MM.1S (cell line): ENCODE measurements at regions not wholly inside any gene's neighbourhood (a gene's known extent, or its start where the extent isn't known, plus 50 kb on each side); places are given as distances from the start of the nearest gene placed in this dataset.

Experiments
- DNase-seq: peaks from one replicate; pipeline ENCODE4 v3.0.0-alpha.2; 2015
- H2AFZ ChIP-seq: fragments of 300-600 bp; sonication (generic); 2 replicates; pipeline ENCODE4 v1.6.0; 2016; ENCODE audit warnings: antibody characterized with exemption, low read length
- H3F3A ChIP-seq: fragments of 300-600 bp; sonication (generic); 2 replicates; pipeline ENCODE4 v1.6.1; 2016; ENCODE audit warnings: mild to moderate bottlenecking, antibody characterized with exemption, low read length, moderate library complexity, mixed read lengths; ENCODE audit not compliant: insufficient read depth
- H3K27ac ChIP-seq: fragments of 300-600 bp; sonication (generic); 2 replicates; pipeline ENCODE4 v1.5.1; 2016; ENCODE audit warnings: mild to moderate bottlenecking, low read length
- H3K27me3 ChIP-seq: fragments of 300-600 bp; sonication (generic); replicated peaks from 2 replicates; pipeline ENCODE4 v1.6.0; 2016; ENCODE audit warnings: low read length; ENCODE audit not compliant: insufficient read depth
- H3K36me3 ChIP-seq: fragments of 300-600 bp; sonication (generic); replicated peaks from 2 replicates; pipeline ENCODE4 v1.6.1; 2016; ENCODE audit warnings: mild to moderate bottlenecking, low read length, mixed read lengths; ENCODE audit not compliant: insufficient read depth
- H3K4me1 ChIP-seq: fragments of 300-600 bp; sonication (generic); 2 replicates; pipeline ENCODE4 v1.6.1; 2016; ENCODE audit warnings: low read length, mixed read lengths
- H3K4me2 ChIP-seq: fragments of 300-600 bp; sonication (generic); 2 replicates; pipeline ENCODE4 v1.6.0; 2016; ENCODE audit warnings: low read depth, low read length
- H3K4me3 ChIP-seq: fragments of 300-600 bp; sonication (generic); 2 replicates; pipeline ENCODE4 v1.5.1; 2016; ENCODE audit warnings: low read length, mixed read lengths
- H3K79me2 ChIP-seq: fragments of 300-600 bp; sonication (generic); 2 replicates; pipeline ENCODE4 v1.6.1; 2016; ENCODE audit warnings: mixed run types, low read length, mixed read lengths
- H3K9ac ChIP-seq: fragments of 300-600 bp; sonication (generic); 2 replicates; pipeline ENCODE4 v1.6.1; 2016; ENCODE audit warnings: low read length, mixed read lengths
- H3K9me2 ChIP-seq: fragments of 300-600 bp; sonication (generic); replicated peaks from 2 replicates; pipeline ENCODE4 v1.6.1; 2016; ENCODE audit warnings: mild to moderate bottlenecking, low read length, mixed read lengths; ENCODE audit not compliant: insufficient read depth
- H3K9me3 ChIP-seq: fragments of 300-600 bp; sonication (generic); replicated peaks from 2 replicates; pipeline ENCODE4 v1.6.1; 2016; ENCODE audit warnings: mild to moderate bottlenecking, low read length, mixed read lengths; ENCODE audit not compliant: insufficient read depth
- H4K20me1 ChIP-seq: fragments of 300-600 bp; sonication (generic); 2 replicates; pipeline ENCODE4 v1.6.1; 2016; ENCODE audit warnings: mild to moderate bottlenecking, low read length, moderate library complexity, mixed read lengths; ENCODE audit not compliant: insufficient read depth
- CTCF ChIP-seq: fragments of 300-600 bp; sonication (generic); IDR thresholded peaks from 2 replicates; pipeline ENCODE4 v1.5.1; 2016; ENCODE audit warnings: antibody characterized with exemption, low read length, mixed read lengths
- EZH2 ChIP-seq: fragments of 300-600 bp; sonication (generic); optimal IDR thresholded peaks from 2 replicates; pipeline ENCODE3; 2017; ENCODE audit warnings: low read depth, mild to moderate bottlenecking, antibody characterized with exemption, low read length, mixed read lengths
- EZH2phosphoT487 ChIP-seq: fragments of 300-600 bp; sonication (generic); IDR thresholded peaks from 2 replicates; pipeline ENCODE4 v1.6.1; 2018; ENCODE audit warnings: antibody characterized with exemption, low read length

DNA sequence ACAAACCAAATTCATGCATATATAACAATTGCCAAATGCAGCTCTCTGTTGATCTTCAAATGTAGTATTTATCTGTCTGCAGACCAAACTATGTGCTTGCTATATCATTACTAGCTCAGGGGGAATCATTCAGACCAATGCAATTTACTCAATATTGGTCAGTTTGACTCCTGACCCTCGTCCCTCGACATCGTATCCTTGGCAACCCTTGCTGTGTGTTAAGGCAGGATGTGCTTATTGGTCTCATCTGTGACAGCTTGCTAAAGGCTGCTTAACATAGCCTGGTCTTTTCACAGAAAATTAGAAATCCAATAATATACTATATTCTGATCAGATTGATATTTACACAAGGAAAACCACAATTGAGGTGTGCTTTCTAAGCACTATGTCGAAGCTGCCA lies 747.1 kb downstream of the GALR1 start:
- no peak overlapping the region for H3K27ac ChIP-seq
- no peak overlapping the region for H2AFZ ChIP-seq
- H3K36me3 ChIP-seq: no peaks in the 10 kb centered on the region
- no peaks in the 10 kb centered on the region for H4K20me1 ChIP-seq
- no peaks in the 10 kb centered on the region for H3K9me2 ChIP-seq
- no peaks in the 10 kb centered on the region for H3K4me1 ChIP-seq
- H3K9ac ChIP-seq: no peak overlapping the region
- H3F3A ChIP-seq: no peaks in the 10 kb centered on the region
- H3K79me2 ChIP-seq: no peaks in the 10 kb centered on the region
- H3K4me2 ChIP-seq: no peak overlapping the region
- TF ChIP-seq EZH2 (no peak), CTCF (no peak), EZH2phosphoT487 (no peak)
- DNase-seq: no peak
- no peaks in the 10 kb centered on the region for H3K9me3 ChIP-seq
- H3K27me3 ChIP-seq: no peaks in the 10 kb centered on the region
- H3K4me3 ChIP-seq: no peak overlapping the region

DNA sequence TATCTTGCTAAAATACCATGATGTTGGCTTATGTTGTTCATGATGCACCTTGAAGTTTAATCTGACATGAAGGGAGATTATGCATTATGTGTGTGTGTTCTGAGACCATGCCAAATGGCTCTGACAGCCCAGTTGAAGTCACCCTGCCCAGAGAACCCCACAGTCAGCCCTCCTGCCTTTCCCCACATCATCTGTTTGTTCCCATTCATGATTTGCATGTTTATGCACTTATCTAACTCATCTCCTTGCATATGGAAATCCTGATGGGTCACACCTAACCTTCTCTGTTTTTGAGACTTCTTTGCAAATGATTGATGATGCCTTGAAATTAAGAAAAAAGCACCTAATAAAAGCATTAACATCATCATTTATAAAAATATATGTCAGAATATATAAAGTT lies 752.2 kb downstream of the GALR1 start:
- Histone ChIP-seq H3K4me1 (no peaks in the 10 kb centered on the region), H4K20me1 (no peaks in the 10 kb centered on the region), H3K36me3 (no peaks in the 10 kb centered on the region), H3K27ac (no peak overlapping the region), H3F3A (no peaks in the 10 kb centered on the region), H3K9me2 (no peaks in the 10 kb centered on the region), H3K9ac (no peak overlapping the region), H3K4me2 (no peak overlapping the region), H3K4me3 (no peak overlapping the region), H3K27me3 (no peaks in the 10 kb centered on the region), H3K9me3 (no peaks in the 10 kb centered on the region), H3K79me2 (no peaks in the 10 kb centered on the region), H2AFZ (no peak overlapping the region)
- DNase-seq: no peak
- TF ChIP-seq EZH2phosphoT487: no peak
- no peak for TF ChIP-seq CTCF
- TF ChIP-seq EZH2: no peak

- Histone ChIP-seq H3K36me3 (no peaks in the 10 kb centered on the region), H4K20me1 (no peaks in the 10 kb centered on the region), H3K27ac (no peak overlapping the region), H3K27me3 (no peaks in the 10 kb centered on the region), H2AFZ (no peak overlapping the region), H3K4me1 (no peaks in the 10 kb centered on the region), H3K79me2 (no peaks in the 10 kb centered on the region), H3K9ac (no peak overlapping the region), H3K9me2 (no peaks in the 10 kb centered on the region), H3K4me3 (no peak overlapping the region), H3K4me2 (no peak overlapping the region), H3K9me3 (no peaks in the 10 kb centered on the region), H3F3A (no peaks in the 10 kb centered on the region)
- TF ChIP-seq EZH2phosphoT487 (no peak), CTCF (no peak), EZH2 (no peak)
- no peak for DNase-seq
These were observed 756.5 kb downstream of the GALR1 start for GRCh38 chr18:78006006-78006773.
